ENCODE measurements at regions not wholly inside any gene's neighbourhood (a gene's known extent, or its start where the extent isn't known, plus 50 kb on each side); places are given as distances from the start of the nearest gene placed in this dataset.

DNA sequence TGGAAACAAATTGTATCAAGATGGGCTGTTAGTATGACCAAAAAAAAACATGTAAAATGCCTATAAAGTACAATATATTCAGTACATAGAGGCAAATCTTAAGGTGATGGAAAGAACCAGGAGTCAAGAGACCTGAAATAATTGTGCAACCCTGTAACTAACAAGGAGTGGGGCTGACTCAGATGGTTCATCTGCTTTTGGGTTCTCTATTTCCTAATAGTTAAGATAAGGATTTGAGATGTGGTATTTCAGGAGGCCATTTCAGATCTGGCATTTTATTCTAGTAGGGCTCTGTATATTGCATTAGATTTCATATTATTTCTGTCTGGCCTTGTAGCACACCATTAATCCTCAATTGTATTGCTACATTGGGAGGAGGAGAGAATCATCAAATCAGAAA is 268.4 kb downstream of the HS3ST1 start:
- Mint-ChIP-seq H3K4me3 (no peak overlapping the region), H3K36me3 (peaks cover 51% of the 10 kb centered on the region), H3K9me3 (peaks cover 79% of the 10 kb centered on the region), H3K27me3 (ENCODE audit: low read depth) (peaks cover 5% of the 10 kb centered on the region), H3K4me1 (peaks cover 7% of the 10 kb centered on the region), H3K27ac (no peak overlapping the region)
- CTCF ChIA-PET: no interaction called here
- DNase-seq (ENCODE audit: low spot score) (no peak), ATAC-seq (no peak)
- POLR2A ChIA-PET: no interaction called here
- no peak for TF ChIP-seq SMAD3 (CRISPR knock-in tag; IDR thresholded peaks at IDR 0.05; ENCODE audit: borderline replicate concordance)
- TF ChIP-seq, protein P1, sequence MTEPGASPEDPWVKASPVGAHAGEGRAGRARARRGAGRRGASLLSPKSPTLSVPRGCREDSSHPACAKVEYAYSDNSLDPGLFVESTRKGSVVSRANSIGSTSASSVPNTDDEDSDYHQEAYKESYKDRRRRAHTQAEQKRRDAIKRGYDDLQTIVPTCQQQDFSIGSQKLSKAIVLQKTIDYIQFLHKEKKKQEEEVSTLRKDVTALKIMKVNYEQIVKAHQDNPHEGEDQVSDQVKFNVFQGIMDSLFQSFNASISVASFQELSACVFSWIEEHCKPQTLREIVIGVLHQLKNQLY (CRISPR knock-in tag; IDR thresholded peaks at IDR 0.05): no peak
- no peak for TF ChIP-seq FOXK1 (CRISPR knock-in tag; IDR thresholded peaks at IDR 0.05)
- no peak for TF ChIP-seq ZNF138 (CRISPR knock-in tag; conservative IDR thresholded peaks at IDR 0.05)
- TF ChIP-seq, protein P2, sequence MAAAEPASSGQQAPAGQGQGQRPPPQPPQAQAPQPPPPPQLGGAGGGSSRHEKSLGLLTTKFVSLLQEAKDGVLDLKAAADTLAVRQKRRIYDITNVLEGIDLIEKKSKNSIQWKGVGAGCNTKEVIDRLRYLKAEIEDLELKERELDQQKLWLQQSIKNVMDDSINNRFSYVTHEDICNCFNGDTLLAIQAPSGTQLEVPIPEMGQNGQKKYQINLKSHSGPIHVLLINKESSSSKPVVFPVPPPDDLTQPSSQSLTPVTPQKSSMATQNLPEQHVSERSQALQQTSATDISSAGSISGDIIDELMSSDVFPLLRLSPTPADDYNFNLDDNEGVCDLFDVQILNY (CRISPR knock-in tag; IDR thresholded peaks at IDR 0.05): no peak
- no peak for TF ChIP-seq MXD4 (CRISPR knock-in tag; IDR thresholded peaks at IDR 0.05; ENCODE audit: borderline replicate concordance)
- no peak for TF ChIP-seq FOXP1 (CRISPR knock-in tag; IDR thresholded peaks at IDR 0.05; ENCODE audit: borderline replicate concordance)
- no peak for TF ChIP-seq ZNF121 (CRISPR knock-in tag; IDR thresholded peaks at IDR 0.05)
- no peak for TF ChIP-seq IRF2 (CRISPR knock-in tag; IDR thresholded peaks at IDR 0.05; ENCODE audit: borderline replicate concordance, low read depth)
- TF ChIP-seq ZBTB21 (CRISPR knock-in tag; IDR thresholded peaks at IDR 0.05; ENCODE audit: borderline replicate concordance): no peak
- no peak for TF ChIP-seq ZNF396 (CRISPR knock-in tag; IDR thresholded peaks at IDR 0.05; ENCODE audit: borderline replicate concordance)
- TF ChIP-seq RORB (CRISPR knock-in tag; IDR thresholded peaks at IDR 0.05): no peak
- TF ChIP-seq, protein P3, sequence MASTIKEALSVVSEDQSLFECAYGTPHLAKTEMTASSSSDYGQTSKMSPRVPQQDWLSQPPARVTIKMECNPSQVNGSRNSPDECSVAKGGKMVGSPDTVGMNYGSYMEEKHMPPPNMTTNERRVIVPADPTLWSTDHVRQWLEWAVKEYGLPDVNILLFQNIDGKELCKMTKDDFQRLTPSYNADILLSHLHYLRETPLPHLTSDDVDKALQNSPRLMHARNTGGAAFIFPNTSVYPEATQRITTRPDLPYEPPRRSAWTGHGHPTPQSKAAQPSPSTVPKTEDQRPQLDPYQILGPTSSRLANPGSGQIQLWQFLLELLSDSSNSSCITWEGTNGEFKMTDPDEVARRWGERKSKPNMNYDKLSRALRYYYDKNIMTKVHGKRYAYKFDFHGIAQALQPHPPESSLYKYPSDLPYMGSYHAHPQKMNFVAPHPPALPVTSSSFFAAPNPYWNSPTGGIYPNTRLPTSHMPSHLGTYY (CRISPR knock-in tag; IDR thresholded peaks at IDR 0.05): no peak
- no peak for TF ChIP-seq ZNF317 (CRISPR knock-in tag; IDR thresholded peaks at IDR 0.05; ENCODE audit: borderline replicate concordance, low read depth)
- TF ChIP-seq, protein P4, sequence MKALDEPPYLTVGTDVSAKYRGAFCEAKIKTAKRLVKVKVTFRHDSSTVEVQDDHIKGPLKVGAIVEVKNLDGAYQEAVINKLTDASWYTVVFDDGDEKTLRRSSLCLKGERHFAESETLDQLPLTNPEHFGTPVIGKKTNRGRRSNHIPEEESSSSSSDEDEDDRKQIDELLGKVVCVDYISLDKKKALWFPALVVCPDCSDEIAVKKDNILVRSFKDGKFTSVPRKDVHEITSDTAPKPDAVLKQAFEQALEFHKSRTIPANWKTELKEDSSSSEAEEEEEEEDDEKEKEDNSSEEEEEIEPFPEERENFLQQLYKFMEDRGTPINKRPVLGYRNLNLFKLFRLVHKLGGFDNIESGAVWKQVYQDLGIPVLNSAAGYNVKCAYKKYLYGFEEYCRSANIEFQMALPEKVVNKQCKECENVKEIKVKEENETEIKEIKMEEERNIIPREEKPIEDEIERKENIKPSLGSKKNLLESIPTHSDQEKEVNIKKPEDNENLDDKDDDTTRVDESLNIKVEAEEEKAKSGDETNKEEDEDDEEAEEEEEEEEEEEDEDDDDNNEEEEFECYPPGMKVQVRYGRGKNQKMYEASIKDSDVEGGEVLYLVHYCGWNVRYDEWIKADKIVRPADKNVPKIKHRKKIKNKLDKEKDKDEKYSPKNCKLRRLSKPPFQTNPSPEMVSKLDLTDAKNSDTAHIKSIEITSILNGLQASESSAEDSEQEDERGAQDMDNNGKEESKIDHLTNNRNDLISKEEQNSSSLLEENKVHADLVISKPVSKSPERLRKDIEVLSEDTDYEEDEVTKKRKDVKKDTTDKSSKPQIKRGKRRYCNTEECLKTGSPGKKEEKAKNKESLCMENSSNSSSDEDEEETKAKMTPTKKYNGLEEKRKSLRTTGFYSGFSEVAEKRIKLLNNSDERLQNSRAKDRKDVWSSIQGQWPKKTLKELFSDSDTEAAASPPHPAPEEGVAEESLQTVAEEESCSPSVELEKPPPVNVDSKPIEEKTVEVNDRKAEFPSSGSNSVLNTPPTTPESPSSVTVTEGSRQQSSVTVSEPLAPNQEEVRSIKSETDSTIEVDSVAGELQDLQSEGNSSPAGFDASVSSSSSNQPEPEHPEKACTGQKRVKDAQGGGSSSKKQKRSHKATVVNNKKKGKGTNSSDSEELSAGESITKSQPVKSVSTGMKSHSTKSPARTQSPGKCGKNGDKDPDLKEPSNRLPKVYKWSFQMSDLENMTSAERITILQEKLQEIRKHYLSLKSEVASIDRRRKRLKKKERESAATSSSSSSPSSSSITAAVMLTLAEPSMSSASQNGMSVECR (CRISPR knock-in tag; IDR thresholded peaks at IDR 0.05; ENCODE audit: borderline replicate concordance): no peak
- TF ChIP-seq TEAD4 (CRISPR knock-in tag; IDR thresholded peaks at IDR 0.05): no peak

DNA sequence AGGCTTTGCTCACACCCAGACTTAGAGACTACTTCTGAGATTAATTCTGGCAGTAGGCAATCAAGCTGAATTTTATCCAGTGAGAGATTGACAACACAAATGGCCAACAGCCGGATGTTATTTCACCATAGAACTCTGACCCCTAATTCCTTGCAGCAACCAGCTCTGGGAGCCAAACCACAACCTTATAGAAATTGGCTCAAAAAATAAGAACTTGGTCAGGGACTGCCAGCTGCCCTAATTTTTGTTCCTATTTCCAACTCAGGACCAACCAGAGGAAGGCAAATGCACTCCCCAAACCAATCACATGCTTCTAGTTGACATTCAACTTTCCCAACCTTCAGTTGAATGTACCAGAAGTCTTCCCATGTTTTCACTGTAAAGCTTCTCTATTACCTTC is 269.7 kb downstream of the HS3ST1 start:
- no peak for TF ChIP-seq TEAD4 (CRISPR knock-in tag; IDR thresholded peaks at IDR 0.05)
- no peak for TF ChIP-seq CREM (CRISPR knock-in tag; IDR thresholded peaks at IDR 0.05)
- TF ChIP-seq CREB1 (CRISPR knock-in tag; IDR thresholded peaks at IDR 0.05): no peak
- TF ChIP-seq, protein P5, sequence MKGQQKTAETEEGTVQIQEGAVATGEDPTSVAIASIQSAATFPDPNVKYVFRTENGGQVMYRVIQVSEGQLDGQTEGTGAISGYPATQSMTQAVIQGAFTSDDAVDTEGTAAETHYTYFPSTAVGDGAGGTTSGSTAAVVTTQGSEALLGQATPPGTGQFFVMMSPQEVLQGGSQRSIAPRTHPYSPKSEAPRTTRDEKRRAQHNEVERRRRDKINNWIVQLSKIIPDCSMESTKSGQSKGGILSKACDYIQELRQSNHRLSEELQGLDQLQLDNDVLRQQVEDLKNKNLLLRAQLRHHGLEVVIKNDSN (CRISPR knock-in tag; IDR thresholded peaks at IDR 0.05): no peak
- TF ChIP-seq ZNF671 (CRISPR knock-in tag; IDR thresholded peaks at IDR 0.05): no peak
- TF ChIP-seq, protein P6, sequence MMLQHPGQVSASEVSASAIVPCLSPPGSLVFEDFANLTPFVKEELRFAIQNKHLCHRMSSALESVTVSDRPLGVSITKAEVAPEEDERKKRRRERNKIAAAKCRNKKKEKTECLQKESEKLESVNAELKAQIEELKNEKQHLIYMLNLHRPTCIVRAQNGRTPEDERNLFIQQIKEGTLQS (CRISPR knock-in tag; conservative IDR thresholded peaks at IDR 0.05): no peak
- TF ChIP-seq, protein P7, sequence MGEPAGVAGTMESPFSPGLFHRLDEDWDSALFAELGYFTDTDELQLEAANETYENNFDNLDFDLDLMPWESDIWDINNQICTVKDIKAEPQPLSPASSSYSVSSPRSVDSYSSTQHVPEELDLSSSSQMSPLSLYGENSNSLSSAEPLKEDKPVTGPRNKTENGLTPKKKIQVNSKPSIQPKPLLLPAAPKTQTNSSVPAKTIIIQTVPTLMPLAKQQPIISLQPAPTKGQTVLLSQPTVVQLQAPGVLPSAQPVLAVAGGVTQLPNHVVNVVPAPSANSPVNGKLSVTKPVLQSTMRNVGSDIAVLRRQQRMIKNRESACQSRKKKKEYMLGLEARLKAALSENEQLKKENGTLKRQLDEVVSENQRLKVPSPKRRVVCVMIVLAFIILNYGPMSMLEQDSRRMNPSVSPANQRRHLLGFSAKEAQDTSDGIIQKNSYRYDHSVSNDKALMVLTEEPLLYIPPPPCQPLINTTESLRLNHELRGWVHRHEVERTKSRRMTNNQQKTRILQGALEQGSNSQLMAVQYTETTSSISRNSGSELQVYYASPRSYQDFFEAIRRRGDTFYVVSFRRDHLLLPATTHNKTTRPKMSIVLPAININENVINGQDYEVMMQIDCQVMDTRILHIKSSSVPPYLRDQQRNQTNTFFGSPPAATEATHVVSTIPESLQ (CRISPR knock-in tag; IDR thresholded peaks at IDR 0.05): no peak
- no peak for TF ChIP-seq NR2C2 (CRISPR knock-in tag; IDR thresholded peaks at IDR 0.05)
- no peak for TF ChIP-seq ZNF396 (CRISPR knock-in tag; IDR thresholded peaks at IDR 0.05; ENCODE audit: borderline replicate concordance)
- TF ChIP-seq SMAD3 (CRISPR knock-in tag; IDR thresholded peaks at IDR 0.05; ENCODE audit: borderline replicate concordance): no peak
- peaks cover 75% of the 10 kb centered on the region for H3K9me3 Mint-ChIP-seq
- H3K27me3 Mint-ChIP-seq (ENCODE audit: low read depth): peaks cover 5% of the 10 kb centered on the region
- POLR2A ChIA-PET: no interaction called here
- no peak overlapping the region for H3K27ac Mint-ChIP-seq
- no peak overlapping the region for H3K4me3 Mint-ChIP-seq
- CTCF ChIA-PET: no interaction called here
- H3K36me3 Mint-ChIP-seq: peaks cover 50% of the 10 kb centered on the region
- DNase-seq (ENCODE audit: low spot score): no peak
- peaks cover 16% of the 10 kb centered on the region for H3K4me1 Mint-ChIP-seq
- ATAC-seq: no peak
